Glomerular visceral epithelial cell (primary cell): ENCODE measurements at regions not wholly inside any gene's neighbourhood (a gene's known extent, or its start where the extent isn't known, plus 50 kb on each side); places are given as distances from the start of the nearest gene placed in this dataset.

ENCODE experiments used
- DNase-seq: peaks from one replicate; pipeline ENCODE4 v3.0.0-alpha.2; 2016; ENCODE audit errors: extremely low spot score

DNA sequence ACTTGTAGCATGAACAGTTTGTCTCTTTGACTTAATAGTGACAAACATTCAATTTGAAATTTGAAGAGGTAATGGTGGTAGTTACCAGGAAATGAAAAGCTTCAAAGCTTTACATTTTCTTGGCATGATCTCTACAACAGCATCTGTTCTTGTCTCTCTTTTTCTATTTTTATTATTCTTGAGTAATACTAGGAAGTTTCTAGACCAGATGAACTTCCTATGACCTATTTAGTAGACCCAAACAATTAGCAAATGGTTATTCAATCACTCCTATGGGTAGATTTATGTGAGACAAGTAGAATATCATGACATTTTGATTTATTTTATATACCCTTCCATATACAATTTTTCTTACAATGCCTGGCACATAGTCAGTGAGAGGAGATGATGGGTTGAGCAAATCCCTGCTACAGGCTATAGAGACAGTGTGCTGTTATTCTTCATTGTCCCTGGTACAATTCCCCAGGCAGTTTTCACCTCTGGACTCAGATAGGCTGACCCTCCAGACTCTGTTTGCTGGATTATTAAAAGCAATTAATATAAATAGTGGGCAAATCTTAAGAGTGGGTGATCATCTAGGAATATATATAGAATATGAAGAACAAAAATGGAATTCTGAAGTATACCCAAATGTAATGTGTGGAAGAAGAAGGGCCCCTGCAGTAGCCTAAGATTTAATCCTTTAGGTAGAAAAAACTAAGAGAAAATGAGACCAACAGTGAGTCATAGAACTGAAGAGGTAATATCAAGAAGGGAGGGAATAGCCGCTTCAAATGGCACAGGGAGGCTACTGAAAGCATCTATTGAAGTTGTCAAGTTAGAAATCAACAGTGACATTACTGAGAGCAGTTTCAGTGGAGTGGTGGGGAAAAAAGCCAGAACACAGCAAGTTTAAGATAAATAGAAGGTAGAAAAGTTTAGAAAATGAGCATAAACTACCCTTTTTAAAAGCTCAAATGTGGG lies 512.0 kb downstream of the FOXG1 start:
- no peak for DNase-seq

DNA sequence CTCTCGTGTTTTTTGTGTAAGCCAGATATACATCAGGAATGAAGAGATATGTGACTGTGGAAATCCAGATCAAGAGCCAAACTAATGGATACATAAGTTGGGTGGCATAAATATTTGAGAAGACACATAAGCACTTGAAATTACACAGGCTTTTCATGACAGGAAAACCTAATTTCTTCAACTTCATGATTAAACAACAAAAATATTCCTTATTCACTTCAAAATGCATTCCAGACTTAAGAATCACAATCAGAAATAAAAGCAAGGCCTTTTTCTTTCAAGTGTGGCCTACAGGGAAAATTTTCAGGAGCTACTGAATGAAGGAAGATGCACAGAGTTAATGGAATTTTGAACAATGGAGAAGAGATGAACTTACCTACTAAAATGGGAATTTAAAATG lies 515.6 kb downstream of the FOXG1 start:
- no peak for DNase-seq

GRCh38 chr14:29290441-29290840 lies 523.9 kb downstream of the FOXG1 start:
- DNase-seq: no peak

- no peak for DNase-seq
Measured at GRCh38 chr14:29299372-29299771, 532.8 kb downstream of the FOXG1 start.

DNA sequence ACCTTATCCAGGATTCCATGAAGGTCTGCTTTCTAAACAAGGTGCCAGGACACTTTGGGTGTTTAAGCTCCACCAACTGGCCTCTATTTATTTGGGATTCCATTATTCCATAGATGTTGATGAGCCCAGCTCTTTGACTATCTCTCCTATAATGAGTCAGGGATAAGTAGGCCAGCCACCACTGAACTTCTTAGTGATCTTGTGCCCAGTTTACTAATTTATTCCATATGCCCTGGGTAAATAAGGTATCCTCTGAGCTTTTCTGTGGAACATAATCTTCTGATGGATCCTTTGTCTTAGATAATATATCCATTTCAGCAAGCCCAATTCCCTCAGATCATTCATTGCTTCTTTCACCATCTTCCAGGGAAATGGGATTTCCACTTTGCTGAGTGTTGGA lies 535.0 kb downstream of the FOXG1 start:
- no peak for DNase-seq

GRCh38 chr14:29310210-29310609 lies 543.6 kb downstream of the FOXG1 start:
- DNase-seq: no peak

GRCh38 chr14:29310757-29311156 lies 544.2 kb downstream of the FOXG1 start:
- peak; percentile 54 for DNase-seq

GRCh38 chr14:29311983-29312382 lies 545.4 kb downstream of the FOXG1 start:
- DNase-seq: no peak

DNA sequence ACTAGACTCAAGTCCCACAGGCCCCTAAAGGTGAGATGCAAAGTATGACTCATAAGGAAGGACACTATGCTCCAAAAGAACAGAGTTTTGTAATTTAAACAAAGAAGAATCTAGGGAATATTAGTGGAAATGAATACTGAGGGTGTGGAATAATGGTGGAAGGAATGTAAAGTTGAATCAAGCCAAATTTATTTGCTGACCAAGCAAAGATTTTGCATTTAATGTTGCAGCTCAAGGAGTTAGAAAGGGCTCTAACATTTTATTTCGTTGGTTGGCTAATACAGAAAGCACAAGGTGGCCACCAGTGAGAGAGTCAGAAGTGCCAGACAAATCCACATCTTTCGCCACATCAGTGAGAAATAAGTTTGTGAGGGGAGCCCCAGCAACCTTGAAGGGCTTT lies 550.3 kb downstream of the FOXG1 start:
- no peak for DNase-seq

DNA sequence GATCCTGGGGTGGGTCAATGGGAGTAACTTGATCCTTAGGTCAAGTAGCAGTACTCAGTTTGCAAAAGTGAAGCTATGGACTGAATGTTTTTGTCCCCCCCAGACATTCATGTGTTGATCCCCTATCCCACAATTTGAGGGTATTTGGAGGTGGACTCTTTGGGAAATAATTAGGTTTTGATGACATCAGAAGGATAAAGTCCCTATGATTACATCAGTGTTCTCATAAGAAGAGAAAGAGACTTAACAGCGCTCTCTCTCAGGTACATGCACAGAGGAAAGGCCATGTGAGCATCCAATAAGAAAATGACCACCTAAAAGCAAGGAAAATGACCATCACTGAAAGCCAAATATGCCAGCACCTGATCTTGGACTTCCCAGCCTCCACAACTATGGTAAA lies 550.8 kb downstream of the FOXG1 start:
- DNase-seq: no peak

GRCh38 chr14:29320286-29320685 lies 553.7 kb downstream of the FOXG1 start:
- peak; percentile 61 for DNase-seq

DNA sequence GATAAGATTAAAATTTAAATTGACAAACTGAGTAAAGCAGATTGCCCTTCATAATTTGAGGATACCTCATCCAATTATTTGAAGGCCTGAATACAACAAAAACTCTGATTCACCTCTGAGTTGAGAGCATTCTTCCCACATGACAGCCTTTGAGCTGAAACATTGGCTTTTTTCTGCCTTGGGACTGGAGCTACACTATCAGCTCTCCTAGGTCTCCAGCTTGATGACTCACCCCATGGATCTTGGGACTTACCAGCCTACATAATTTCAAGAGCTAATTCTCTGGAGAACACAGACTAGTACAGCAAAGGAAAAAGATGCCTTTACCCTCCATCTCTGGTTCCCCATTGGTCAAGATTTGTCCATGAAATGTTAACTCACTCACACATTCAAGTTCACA lies 555.1 kb downstream of the FOXG1 start:
- peak; percentile 29 for DNase-seq

GRCh38 chr14:29339494-29340172 lies 573.0 kb downstream of the FOXG1 start:
- DNase-seq: peak; percentile 53

- no peak for DNase-seq
Measured at GRCh38 chr14:29348504-29348903, 579.1 kb downstream of the PRKD1 start.

DNA sequence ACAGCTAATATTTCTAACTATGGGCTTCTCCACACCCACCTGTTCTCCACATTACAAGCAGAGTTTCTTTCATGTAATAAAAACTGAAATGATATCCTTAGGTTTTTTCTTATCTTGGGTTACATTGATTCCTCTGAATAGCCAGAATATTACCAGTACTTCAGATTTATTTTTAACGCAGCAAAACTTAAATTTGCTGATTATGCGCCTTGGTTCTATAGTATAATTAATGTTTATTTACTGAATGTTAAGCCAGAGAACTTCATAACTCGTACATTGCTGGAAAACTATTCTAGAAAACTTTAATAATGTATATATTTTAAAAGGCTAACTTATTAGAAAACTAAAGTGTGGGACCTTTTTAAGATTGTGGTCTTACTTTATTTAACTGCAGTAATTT lies 577.2 kb downstream of the PRKD1 start:
- no peak for DNase-seq

- DNase-seq: no peak
Measured at GRCh38 chr14:29351996-29352705, 575.5 kb downstream of the PRKD1 start.

DNA sequence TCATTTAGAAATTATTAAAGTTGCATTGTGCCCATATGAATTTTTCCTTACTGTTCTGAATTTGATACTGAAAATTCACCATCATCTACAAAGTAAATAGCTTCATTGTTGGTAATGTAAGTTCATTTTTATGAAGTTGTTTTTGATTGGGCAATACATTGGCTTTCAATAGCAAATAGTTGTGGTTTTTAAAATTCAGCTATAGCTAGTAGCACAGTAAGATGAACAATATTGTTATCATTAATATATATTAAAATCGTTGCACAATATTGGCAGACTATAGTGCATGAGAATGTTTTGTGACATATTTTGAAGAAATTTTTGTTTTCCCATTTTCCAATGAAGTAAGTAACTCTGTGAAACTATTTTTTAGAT lies 575.0 kb downstream of the PRKD1 start:
- no peak for DNase-seq

GRCh38 chr14:29353513-29353912 lies 574.1 kb downstream of the PRKD1 start:
- no peak for DNase-seq

- peak; percentile 57 for DNase-seq
Measured at GRCh38 chr14:29354486-29354885, 573.2 kb downstream of the PRKD1 start.

GRCh38 chr14:29355331-29355730 lies 572.3 kb downstream of the PRKD1 start:
- DNase-seq: no peak

- no peak for DNase-seq
Measured at GRCh38 chr14:29355846-29356245, 571.8 kb downstream of the PRKD1 start.

DNA sequence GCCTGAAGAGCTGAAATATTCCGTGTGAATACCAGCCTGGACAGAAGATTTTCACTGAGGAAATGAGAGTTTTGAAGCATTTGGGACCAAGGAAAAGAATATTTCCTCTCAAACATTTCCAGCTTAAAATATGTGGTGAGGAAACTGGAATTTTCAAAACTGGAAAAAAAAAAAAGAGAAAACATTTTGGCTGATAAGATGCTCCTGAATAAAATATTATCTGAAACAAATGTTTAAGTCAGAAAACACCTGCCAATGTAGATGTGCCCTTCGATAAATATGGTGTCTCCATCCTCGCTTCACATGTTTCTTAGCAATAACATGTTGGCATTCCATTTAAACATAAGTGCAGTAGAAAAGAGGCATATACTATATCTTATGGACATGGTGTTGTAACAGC lies 567.0 kb downstream of the PRKD1 start:
- DNase-seq: no peak

DNA sequence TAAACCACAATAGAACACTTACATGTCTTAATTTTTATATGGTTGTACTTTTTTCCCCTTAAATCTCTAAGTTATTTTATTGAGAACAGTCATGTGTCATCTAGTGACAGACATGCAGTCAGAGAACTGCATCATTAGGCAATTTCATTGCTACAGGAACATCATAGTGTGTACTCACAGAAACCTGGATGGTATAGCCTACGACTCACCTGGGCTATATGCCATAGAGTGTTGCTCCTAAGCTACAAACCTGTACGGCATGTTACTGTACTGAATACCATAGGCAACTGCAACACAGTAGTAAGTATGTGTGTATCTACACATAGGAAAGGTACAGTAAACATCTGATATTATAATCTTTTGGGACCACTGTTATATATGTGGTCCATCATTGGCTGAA lies 557.6 kb downstream of the PRKD1 start:
- DNase-seq: no peak
